HS-5 (cell line): ENCODE measurements at regions not wholly inside any gene's neighbourhood (a gene's known extent, or its start where the extent isn't known, plus 50 kb on each side); places are given as distances from the start of the nearest gene placed in this dataset.
"Not testable (repeated sequence)": the region's sequence is repeated elsewhere in the genome, so short reads cannot be mapped to it uniquely, and the experiment has no call there.

Experiments used
- DNase-seq: peaks from one replicate; pipeline ENCODE4 v3.0.0-alpha.2; 2012; ENCODE audit warnings: low read depth

GRCh38 chrY:12453318-12453717 lies 247.7 kb upstream of the USP9Y start:
- not testable (repeated sequence) for DNase-seq

GRCh38 chrY:12459965-12460364 lies 241.1 kb upstream of the USP9Y start:
- no peak for DNase-seq

GRCh38 chrY:12464155-12464554 lies 236.9 kb upstream of the USP9Y start:
- DNase-seq, result no peak

GRCh38 chrY:12465706-12466105 lies 235.3 kb upstream of the USP9Y start:
- DNase-seq, result no peak

GRCh38 chrY:12469081-12469480 lies 231.9 kb upstream of the USP9Y start:
- no peak for DNase-seq

- DNase-seq, result no peak
Observed at GRCh38 chrY:12474472-12474871, 226.6 kb upstream of the USP9Y start.

- DNase-seq, result no peak
Observed at GRCh38 chrY:12479382-12479781, 221.6 kb upstream of the USP9Y start.

- no peak for DNase-seq
Observed at GRCh38 chrY:12483394-12483793, 217.6 kb upstream of the USP9Y start.

GRCh38 chrY:12490558-12491209 lies 210.3 kb upstream of the USP9Y start:
- no peak for DNase-seq

- no peak for DNase-seq
Observed at GRCh38 chrY:12492218-12492617, 208.8 kb upstream of the USP9Y start.

- no peak for DNase-seq
Observed at GRCh38 chrY:12496007-12496406, 205.0 kb upstream of the USP9Y start.

- DNase-seq, result no peak
Observed at GRCh38 chrY:12500096-12500495, 200.9 kb upstream of the USP9Y start.

GRCh38 chrY:12504028-12504427 lies 197.0 kb upstream of the USP9Y start:
- peak; percentile 62 for DNase-seq

- no peak for DNase-seq
Observed at GRCh38 chrY:12517338-12517737, 183.7 kb upstream of the USP9Y start.

- no peak for DNase-seq
Observed at GRCh38 chrY:12525206-12525605, 175.8 kb upstream of the USP9Y start.

- DNase-seq, result no peak
Observed at GRCh38 chrY:12526362-12527063, 174.5 kb upstream of the USP9Y start.

GRCh38 chrY:12537226-12537854 lies 163.7 kb upstream of the USP9Y start:
- no peak for DNase-seq

- DNase-seq, result no peak
Observed at GRCh38 chrY:12546746-12547420, 154.1 kb upstream of the USP9Y start.

GRCh38 chrY:12552471-12553283 lies 148.4 kb upstream of the USP9Y start:
- DNase-seq, result peak; percentile 74

GRCh38 chrY:12553909-12554308 lies 147.1 kb upstream of the USP9Y start:
- DNase-seq, result no peak

GRCh38 chrY:12555005-12555404 lies 146.0 kb upstream of the USP9Y start:
- peak; percentile 72 for DNase-seq

- no peak for DNase-seq
Observed at GRCh38 chrY:12559007-12559406, 142.0 kb upstream of the USP9Y start.
